HEK293 (cell line): ENCODE measurements at regions not wholly inside any gene's neighbourhood (a gene's known extent, or its start where the extent isn't known, plus 50 kb on each side); places are given as distances from the start of the nearest gene placed in this dataset.

Experiments
- CTCF ChIA-PET: fragments of 350-600 bp; formaldehyde crosslinking; extraction: SDS; loops from one replicate; lab custom pipeline; 2021; ENCODE audit warnings: antibody characterized with exemption; lab: Yijun Ruan, JAX
- POLR2A ChIA-PET: fragments of 300-600 bp; formaldehyde crosslinking; extraction: SDS; loops from one replicate; lab custom pipeline; 2020; ENCODE audit warnings: antibody characterized with exemption, inconsistent platforms; lab: Yijun Ruan, JAX
- H3K27ac ChIP-seq: fragments of 200-500 bp; sonication (Bioruptor generic); 2 replicates; pipeline ENCODE4 v1.5.1; 2014; ENCODE audit warnings: low read depth, low read length, control low read depth, inconsistent platforms; ENCODE audit errors: extremely low read depth
- H3K36me3 ChIP-seq, 2 experiments: fragments of 200-500 bp in 1 of 2; sonication (Bioruptor generic) in 1 of 2; 1 replicate in 1 of 2; 2 replicates in 1 of 2; pipeline ENCODE4 v1.5.1; 2014 to 2017; ENCODE audit warnings: inconsistent platforms in 2 of 2, low read length in 2 of 2; ENCODE audit not compliant: control insufficient read depth in 2 of 2, insufficient read depth in 1 of 2
- H3K4me1 ChIP-seq: fragments of 200-500 bp; sonication (Bioruptor generic); 2 replicates; pipeline ENCODE4 v1.5.1; 2014; ENCODE audit warnings: mild to moderate bottlenecking, low read length, inconsistent platforms; ENCODE audit not compliant: control insufficient read depth, insufficient read depth
- H3K4me3 ChIP-seq: 2 replicates; pipeline ENCODE4 v1.5.1; 2011; ENCODE audit warnings: low read depth, mild to moderate bottlenecking, control low read depth, low read length, moderate library complexity
- H3K9me3 ChIP-seq: fragments of 200-500 bp; sonication (Bioruptor generic); 2 replicates; pipeline ENCODE4 v1.5.1; 2014; ENCODE audit warnings: low read depth, low read length, inconsistent platforms; ENCODE audit not compliant: control insufficient read depth, insufficient read depth
- BCL11B ChIP-seq: fragments of 450-650 bp; formaldehyde crosslinking; IDR thresholded peaks from 2 replicates; pipeline ENCODE4 v1.5.1; 2016; ENCODE audit warnings: low read depth, missing biosample characterization, missing genetic modification characterization
- KLF1 ChIP-seq: fragments of 450-650 bp; formaldehyde crosslinking; IDR thresholded peaks from 2 replicates; pipeline ENCODE4 v1.5.1; 2016; ENCODE audit warnings: missing biosample characterization, missing genetic modification characterization
- SP2 ChIP-seq: fragments of 450-650 bp; formaldehyde crosslinking; IDR thresholded peaks from 2 replicates; pipeline ENCODE4 v1.5.1; 2016; ENCODE audit warnings: missing biosample characterization, missing genetic modification characterization
- ZNF155 ChIP-seq: fragments of 450-650 bp; formaldehyde crosslinking; IDR thresholded peaks from 2 replicates; pipeline ENCODE4 v1.5.1; 2016; ENCODE audit warnings: missing biosample characterization, missing genetic modification characterization
- ZNF214 ChIP-seq: fragments of 450-650 bp; formaldehyde crosslinking; IDR thresholded peaks from 2 replicates; pipeline ENCODE4 v1.5.1; 2017; ENCODE audit warnings: missing biosample characterization, mild to moderate bottlenecking, missing genetic modification characterization, borderline replicate concordance
- ZNF416 ChIP-seq: fragments of 450-650 bp; formaldehyde crosslinking; IDR thresholded peaks from 2 replicates; pipeline ENCODE4 v1.5.1; 2016; ENCODE audit warnings: missing biosample characterization, missing genetic modification characterization
- ZNF426 ChIP-seq: fragments of 450-650 bp; formaldehyde crosslinking; IDR thresholded peaks from 2 replicates; pipeline ENCODE4 v1.5.1; 2017; ENCODE audit warnings: missing biosample characterization, missing genetic modification characterization, mild to moderate bottlenecking, inconsistent platforms, moderate library complexity
- ZNF510 ChIP-seq: fragments of 450-650 bp; formaldehyde crosslinking; IDR thresholded peaks from 2 replicates; pipeline ENCODE4 v1.5.1; 2018; ENCODE audit warnings: mild to moderate bottlenecking, missing genetic modification characterization, missing biosample characterization; ENCODE audit not compliant: insufficient replicate concordance
- ZNF521 ChIP-seq: fragments of 450-650 bp; formaldehyde crosslinking; IDR thresholded peaks from 2 replicates; pipeline ENCODE4 v1.5.1; 2017; ENCODE audit warnings: missing biosample characterization, mild to moderate bottlenecking, missing genetic modification characterization
- ZNF548 ChIP-seq: fragments of 450-650 bp; formaldehyde crosslinking; IDR thresholded peaks from 2 replicates; pipeline ENCODE4 v1.5.1; 2016; ENCODE audit warnings: missing biosample characterization, missing genetic modification characterization
- ZNF670 ChIP-seq: fragments of 450-650 bp; formaldehyde crosslinking; IDR thresholded peaks from 2 replicates; pipeline ENCODE4 v1.5.1; 2016; ENCODE audit warnings: missing biosample characterization, missing genetic modification characterization, low read depth
- ZXDB ChIP-seq: fragments of 450-650 bp; formaldehyde crosslinking; IDR thresholded peaks from 2 replicates; pipeline ENCODE4 v1.5.1; 2016; ENCODE audit warnings: missing biosample characterization, missing genetic modification characterization
- TF ChIP-seq, protein P1 (sequence below): fragments of 450-650 bp; formaldehyde crosslinking; IDR thresholded peaks from 2 replicates; pipeline ENCODE4 v1.5.1; 2016; ENCODE audit warnings: missing biosample characterization, missing genetic modification characterization
- TF ChIP-seq, protein P2 (sequence below): fragments of 450-650 bp; formaldehyde crosslinking; conservative IDR thresholded peaks from 2 replicates; pipeline ENCODE4 v1.5.1; 2016; ENCODE audit warnings: low read depth, missing biosample characterization, missing genetic modification characterization

DNA sequence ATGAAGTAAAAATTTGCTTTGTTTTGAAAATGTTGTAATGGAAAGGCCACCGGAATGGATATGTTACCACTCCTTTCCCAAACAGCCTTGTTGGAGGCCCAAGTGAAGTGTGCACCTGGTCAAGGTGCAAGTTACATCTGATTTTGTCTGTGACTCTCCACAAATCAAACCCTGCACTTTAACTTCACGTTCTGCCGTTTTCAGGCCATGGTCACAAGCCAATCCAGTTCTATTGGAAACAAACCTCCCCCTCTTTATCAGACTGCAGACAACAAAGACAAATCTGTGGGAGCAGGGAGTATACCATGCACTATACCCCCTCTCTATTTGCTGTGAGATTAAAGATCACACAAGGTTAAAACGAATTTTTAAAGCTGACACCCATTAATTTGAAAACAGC, 155.6 kb upstream of the RFC3 start:
- Histone ChIP-seq H3K4me1 (no peaks in the 10 kb centered on the region), H3K36me3 (no peaks in the 10 kb centered on the region), H3K27ac (no peak overlapping the region), H3K4me3 (no peak overlapping the region), H3K9me3 (no peaks in the 10 kb centered on the region)
- no peak for TF ChIP-seq ZNF214 (tag by site-specific recombination)
- TF ChIP-seq ZNF510 (tag by site-specific recombination) = no peak
- TF ChIP-seq ZNF155 (tag by site-specific recombination) = no peak
- TF ChIP-seq, protein P1, sequence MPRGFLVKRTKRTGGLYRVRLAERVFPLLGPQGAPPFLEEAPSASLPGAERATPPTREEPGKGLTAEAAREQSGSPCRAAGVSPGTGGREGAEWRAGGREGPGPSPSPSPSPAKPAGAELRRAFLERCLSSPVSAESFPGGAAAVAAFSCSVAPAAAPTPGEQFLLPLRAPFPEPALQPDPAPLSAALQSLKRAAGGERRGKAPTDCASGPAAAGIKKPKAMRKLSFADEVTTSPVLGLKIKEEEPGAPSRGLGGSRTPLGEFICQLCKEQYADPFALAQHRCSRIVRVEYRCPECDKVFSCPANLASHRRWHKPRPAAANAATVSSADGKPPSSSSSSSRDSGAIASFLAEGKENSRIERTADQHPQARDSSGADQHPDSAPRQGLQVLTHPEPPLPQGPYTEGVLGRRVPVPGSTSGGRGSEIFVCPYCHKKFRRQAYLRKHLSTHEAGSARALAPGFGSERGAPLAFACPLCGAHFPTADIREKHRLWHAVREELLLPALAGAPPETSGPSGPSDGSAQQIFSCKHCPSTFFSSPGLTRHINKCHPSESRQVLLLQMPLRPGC = no peak
- no peak for TF ChIP-seq ZNF521
- TF ChIP-seq, protein P2, sequence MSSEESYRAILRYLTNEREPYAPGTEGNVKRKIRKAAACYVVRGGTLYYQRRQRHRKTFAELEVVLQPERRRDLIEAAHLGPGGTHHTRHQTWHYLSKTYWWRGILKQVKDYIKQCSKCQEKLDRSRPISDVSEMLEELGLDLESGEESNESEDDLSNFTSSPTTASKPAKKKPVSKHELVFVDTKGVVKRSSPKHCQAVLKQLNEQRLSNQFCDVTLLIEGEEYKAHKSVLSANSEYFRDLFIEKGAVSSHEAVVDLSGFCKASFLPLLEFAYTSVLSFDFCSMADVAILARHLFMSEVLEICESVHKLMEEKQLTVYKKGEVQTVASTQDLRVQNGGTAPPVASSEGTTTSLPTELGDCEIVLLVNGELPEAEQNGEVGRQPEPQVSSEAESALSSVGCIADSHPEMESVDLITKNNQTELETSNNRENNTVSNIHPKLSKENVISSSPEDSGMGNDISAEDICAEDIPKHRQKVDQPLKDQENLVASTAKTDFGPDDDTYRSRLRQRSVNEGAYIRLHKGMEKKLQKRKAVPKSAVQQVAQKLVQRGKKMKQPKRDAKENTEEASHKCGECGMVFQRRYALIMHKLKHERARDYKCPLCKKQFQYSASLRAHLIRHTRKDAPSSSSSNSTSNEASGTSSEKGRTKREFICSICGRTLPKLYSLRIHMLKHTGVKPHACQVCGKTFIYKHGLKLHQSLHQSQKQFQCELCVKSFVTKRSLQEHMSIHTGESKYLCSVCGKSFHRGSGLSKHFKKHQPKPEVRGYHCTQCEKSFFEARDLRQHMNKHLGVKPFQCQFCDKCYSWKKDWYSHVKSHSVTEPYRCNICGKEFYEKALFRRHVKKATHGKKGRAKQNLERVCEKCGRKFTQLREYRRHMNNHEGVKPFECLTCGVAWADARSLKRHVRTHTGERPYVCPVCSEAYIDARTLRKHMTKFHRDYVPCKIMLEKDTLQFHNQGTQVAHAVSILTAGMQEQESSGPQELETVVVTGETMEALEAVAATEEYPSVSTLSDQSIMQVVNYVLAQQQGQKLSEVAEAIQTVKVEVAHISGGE (tag by site-specific recombination) = no peak
- no peak for TF ChIP-seq ZNF416 (tag by site-specific recombination)
- TF ChIP-seq BCL11B (tag by site-specific recombination) = no peak
- TF ChIP-seq ZNF426 = no peak
- TF ChIP-seq KLF1 = no peak
- no peak for TF ChIP-seq ZNF548 (tag by site-specific recombination)
- ChIA-PET CTCF (no interaction called here), POLR2A (no interaction called here)

DNA sequence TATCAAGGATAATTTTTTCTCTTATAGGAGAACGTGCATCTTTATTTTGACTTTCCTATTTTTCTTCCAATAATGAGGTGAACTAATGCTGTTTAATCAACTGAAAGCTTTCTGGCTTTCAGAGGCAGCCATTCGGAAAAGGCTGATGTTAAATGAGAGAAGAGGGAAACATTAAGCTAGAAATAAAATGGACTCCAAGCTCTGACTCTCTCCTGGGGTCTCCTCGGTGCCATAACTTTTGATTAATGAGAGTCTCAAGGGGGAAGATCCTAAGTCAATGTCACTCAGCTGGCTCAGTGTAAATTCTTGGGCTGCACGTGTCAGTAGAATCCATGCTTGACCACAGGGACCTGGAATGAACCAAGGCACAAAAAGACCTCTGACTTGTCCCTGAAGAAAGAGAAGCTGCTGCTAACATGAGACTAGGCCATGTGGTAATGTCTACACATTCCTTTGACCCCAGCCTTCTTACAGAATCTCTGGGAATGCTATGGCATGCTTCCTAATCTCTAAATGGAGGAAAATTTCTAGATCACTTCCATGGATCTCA, 152.2 kb upstream of the RFC3 start:
- CTCF ChIA-PET = no interaction called here
- Histone ChIP-seq H3K4me3 (no peak overlapping the region), H3K27ac (no peak overlapping the region), H3K9me3 (no peaks in the 10 kb centered on the region), H3K4me1 (no peaks in the 10 kb centered on the region), H3K36me3 (no peaks in the 10 kb centered on the region)
- POLR2A ChIA-PET = no interaction called here
- TF ChIP-seq SP2 (no peak), ZNF670 (no peak)

DNA sequence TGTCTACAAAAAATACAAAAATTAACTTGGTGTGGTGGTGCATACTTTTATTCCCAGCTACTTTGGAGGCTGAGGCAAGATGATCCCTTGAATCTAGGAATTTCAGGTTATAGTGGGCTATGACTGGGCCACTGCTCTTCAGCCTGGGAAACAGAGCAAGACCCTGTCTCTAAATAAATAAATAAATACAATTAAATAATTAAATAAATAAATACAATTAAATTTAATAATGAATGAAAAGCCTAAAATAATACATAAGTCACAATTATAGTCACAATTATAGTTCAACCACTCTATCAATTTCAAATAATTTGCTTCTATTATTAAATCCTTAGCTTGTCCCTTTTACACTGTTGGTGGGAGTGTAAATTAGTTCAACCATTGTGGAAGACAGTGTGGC, 146.4 kb upstream of the RFC3 start:
- Histone ChIP-seq H3K9me3 (no peaks in the 10 kb centered on the region), H3K4me1 (no peaks in the 10 kb centered on the region), H3K36me3 (no peaks in the 10 kb centered on the region), H3K4me3 (no peak overlapping the region), H3K27ac (no peak overlapping the region)
- TF ChIP-seq, protein P2 (tag by site-specific recombination) = no peak
- TF ChIP-seq ZXDB (tag by site-specific recombination) = no peak
- ChIA-PET POLR2A (no interaction called here), CTCF (no interaction called here)
